ENCODE measurements at regions not wholly inside any gene's neighbourhood (a gene's known extent, or its start where the extent isn't known, plus 50 kb on each side); places are given as distances from the start of the nearest gene placed in this dataset.

DNA sequence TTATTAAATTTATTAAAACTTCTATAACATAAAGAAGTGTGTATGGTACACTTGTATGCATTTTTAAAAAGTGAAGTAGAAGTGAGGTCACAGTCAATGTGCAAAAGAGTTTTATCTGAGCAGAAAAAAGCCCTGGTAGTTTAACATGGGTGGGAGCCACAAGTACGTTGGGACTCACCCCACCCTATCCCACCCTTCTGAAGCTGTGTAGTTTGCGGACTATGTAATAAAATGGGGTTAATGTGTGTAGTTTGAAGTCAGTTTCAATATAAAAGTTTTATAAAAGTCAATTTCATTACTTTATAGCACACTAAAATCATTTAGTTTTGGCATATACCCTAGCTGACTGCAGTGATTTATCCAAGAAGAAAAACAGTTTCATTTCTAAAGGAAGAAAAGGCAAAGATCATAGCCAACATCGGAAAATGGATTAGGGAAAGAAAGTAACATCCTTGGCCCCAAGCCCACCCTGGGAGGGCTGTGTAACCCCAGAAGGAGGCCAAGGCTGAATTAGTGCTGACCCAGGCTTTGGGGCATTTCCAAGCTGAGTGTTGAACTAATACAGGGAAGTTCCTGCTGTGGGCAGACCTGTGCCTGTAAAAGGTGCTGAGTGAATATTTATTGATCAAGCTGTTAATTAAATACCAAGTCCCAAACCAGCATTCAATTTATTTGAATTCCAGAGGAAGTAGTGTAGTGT lies 398.6 kb upstream of the ADAMTSL1 start:
- peak; percentile 43 to 50 for DNase-seq
- no peaks in the 10 kb centered on the region for H3K9me3 ChIP-seq
- H3K4me3 ChIP-seq, result no peak overlapping the region
- TF ChIP-seq, protein P1, sequence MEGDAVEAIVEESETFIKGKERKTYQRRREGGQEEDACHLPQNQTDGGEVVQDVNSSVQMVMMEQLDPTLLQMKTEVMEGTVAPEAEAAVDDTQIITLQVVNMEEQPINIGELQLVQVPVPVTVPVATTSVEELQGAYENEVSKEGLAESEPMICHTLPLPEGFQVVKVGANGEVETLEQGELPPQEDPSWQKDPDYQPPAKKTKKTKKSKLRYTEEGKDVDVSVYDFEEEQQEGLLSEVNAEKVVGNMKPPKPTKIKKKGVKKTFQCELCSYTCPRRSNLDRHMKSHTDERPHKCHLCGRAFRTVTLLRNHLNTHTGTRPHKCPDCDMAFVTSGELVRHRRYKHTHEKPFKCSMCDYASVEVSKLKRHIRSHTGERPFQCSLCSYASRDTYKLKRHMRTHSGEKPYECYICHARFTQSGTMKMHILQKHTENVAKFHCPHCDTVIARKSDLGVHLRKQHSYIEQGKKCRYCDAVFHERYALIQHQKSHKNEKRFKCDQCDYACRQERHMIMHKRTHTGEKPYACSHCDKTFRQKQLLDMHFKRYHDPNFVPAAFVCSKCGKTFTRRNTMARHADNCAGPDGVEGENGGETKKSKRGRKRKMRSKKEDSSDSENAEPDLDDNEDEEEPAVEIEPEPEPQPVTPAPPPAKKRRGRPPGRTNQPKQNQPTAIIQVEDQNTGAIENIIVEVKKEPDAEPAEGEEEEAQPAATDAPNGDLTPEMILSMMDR (IDR thresholded peaks at IDR 0.05), result no peak
- no peaks in the 10 kb centered on the region for H3K4me1 ChIP-seq
- no peaks in the 10 kb centered on the region for H3K36me3 ChIP-seq
- no peaks in the 10 kb centered on the region for H3K27me3 ChIP-seq
- peak overlapping the region; percentile 76 to 78 for H3K27ac ChIP-seq
- intact Hi-C loops (cut with DNase I; ENCODE audit: low total_unique reads), result no loop called here

DNA sequence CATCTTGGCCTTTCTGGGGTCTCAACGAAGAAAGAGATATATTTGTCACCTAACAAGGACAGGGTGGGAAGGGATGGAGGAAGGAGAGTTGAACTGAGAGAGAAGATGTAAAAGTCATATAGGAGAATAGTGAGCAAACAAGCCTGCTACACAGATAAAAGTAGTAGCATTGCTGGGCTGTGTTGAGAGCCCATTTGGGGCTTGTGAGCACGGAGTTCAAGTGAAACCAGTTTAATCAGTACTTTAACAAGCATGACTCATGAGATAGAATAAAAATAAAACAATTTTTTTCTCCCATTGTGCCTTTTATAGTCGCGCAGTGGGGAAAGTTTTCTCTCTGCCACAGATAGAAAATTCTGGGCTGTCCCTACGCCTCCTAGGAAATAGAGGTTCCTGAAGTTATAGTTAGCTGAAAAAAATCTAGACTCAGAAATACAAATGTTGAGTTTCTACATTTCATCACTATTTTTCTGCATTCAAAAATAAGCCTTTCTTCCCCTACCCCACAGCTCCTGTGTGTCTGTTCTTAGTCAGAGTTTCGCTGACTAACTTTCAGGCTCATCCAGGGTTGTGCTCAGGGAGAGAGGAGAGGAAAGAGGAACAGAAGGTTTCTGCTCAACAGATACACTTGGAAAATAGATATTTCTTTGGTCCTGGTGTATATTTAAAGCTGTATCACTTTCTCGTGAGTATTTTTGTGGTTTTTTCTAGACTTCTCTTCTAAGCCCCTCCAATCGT lies 395.8 kb upstream of the ADAMTSL1 start:
- H3K36me3 ChIP-seq, result no peaks in the 10 kb centered on the region
- H3K4me1 ChIP-seq, result no peaks in the 10 kb centered on the region
- H3K27me3 ChIP-seq, result no peaks in the 10 kb centered on the region
- no peak for TF ChIP-seq POLR2A (IDR thresholded peaks at IDR 0.05)
- TF ChIP-seq, protein P1 (IDR thresholded peaks at IDR 0.05), result no peak
- no peak for DNase-seq
- no peak overlapping the region for H3K4me3 ChIP-seq
- intact Hi-C loops (cut with DNase I; ENCODE audit: low total_unique reads), result no loop called here
- no peaks in the 10 kb centered on the region for H3K9me3 ChIP-seq
- H3K27ac ChIP-seq, result peak overlapping the region; percentile 76 to 78

DNA sequence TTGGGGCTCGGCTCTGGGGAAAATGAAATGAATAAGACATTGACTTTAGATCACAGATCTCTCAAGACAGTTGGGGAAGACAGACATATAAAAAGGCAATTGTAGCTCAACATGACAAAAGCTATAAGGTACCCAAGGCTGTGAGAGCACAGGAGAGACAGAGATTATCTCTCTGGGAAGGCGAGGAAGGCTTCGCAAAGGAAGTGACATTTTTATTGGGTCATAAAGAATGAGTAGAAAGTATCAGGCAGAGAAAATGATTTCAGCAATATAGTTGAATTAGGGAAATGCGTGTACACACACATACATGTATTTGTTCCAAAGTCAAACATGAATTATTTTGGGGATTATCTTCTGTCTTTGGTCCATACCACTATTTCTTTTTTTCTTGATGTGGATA lies 381.8 kb upstream of the ADAMTSL1 start:
- H3K9me3 ChIP-seq, result no peaks in the 10 kb centered on the region
- DNase-seq, result no peak
- intact Hi-C loops (cut with DNase I; ENCODE audit: low total_unique reads), result no loop called here
- no peak overlapping the region for H3K27ac ChIP-seq
- H3K4me3 ChIP-seq, result no peak overlapping the region
- no peaks in the 10 kb centered on the region for H3K36me3 ChIP-seq
- no peak for TF ChIP-seq POLR2A (IDR thresholded peaks at IDR 0.05)
- TF ChIP-seq, protein P1 (IDR thresholded peaks at IDR 0.05), result no peak
- H3K4me1 ChIP-seq, result no peaks in the 10 kb centered on the region
- H3K27me3 ChIP-seq, result no peaks in the 10 kb centered on the region

DNA sequence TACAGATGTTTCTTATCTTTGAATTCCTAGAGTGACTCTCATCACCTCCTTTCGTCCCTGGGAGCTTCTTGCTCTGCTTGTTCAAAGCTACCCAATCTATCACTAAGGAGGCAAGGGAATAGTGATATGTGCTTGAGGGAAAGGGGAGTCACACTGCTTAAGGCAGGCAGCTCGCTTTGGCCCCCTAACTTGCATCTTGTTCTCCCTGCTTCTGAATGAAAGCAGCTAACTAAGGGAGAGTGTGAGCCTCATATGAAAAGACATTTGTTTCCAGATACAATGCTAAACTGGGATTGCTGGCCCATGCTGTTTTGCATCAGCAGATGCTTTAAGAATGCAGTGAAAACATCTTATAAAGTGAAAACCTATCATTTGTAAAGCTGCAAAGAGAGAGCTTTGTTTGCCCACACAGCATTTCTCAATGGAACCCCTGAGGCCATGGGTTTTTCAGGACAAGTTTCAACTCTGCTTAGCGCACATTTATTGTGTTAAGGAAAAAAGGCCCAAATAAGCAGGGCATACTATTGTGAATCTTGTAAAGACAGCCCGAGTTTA lies 367.9 kb upstream of the ADAMTSL1 start:
- Histone ChIP-seq H3K4me1 (no peaks in the 10 kb centered on the region), H3K9me3 (no peaks in the 10 kb centered on the region), H3K27me3 (no peaks in the 10 kb centered on the region), H3K4me3 (no peak overlapping the region), H3K36me3 (no peaks in the 10 kb centered on the region), H3K27ac (no peak overlapping the region)
- intact Hi-C loops (cut with DNase I; ENCODE audit: low total_unique reads), result no loop called here
- DNase-seq, result no peak
- TF ChIP-seq, protein P1 (IDR thresholded peaks at IDR 0.05), result no peak
- no peak for TF ChIP-seq POLR2A (IDR thresholded peaks at IDR 0.05)

DNA sequence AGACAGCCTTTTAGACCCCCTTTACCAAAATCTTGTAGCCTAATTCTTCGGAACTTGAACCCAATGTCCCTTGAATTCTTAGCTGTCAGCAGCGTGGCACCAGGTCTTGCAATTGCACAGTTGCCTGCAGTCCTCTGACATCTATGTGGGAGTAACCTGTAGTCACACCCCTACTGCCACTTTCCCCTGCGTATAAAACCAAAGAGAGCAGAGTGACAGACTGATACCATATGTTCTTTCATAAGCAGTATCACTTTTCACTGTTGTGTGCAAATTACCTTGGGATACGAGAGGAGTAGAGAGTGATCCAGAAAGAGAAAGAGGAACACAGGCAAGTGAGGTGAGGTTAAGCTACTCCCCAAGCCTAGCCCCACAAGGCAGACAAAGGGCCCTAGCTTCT lies 364.3 kb upstream of the ADAMTSL1 start:
- TF ChIP-seq POLR2A (IDR thresholded peaks at IDR 0.05), result no peak
- TF ChIP-seq, protein P1 (IDR thresholded peaks at IDR 0.05), result no peak
- no peaks in the 10 kb centered on the region for H3K9me3 ChIP-seq
- H3K27me3 ChIP-seq, result no peaks in the 10 kb centered on the region
- H3K36me3 ChIP-seq, result no peaks in the 10 kb centered on the region
- no peak overlapping the region for H3K4me3 ChIP-seq
- intact Hi-C loops (cut with DNase I; ENCODE audit: low total_unique reads), result no loop called here
- H3K4me1 ChIP-seq, result no peaks in the 10 kb centered on the region
- no peak overlapping the region for H3K27ac ChIP-seq
- DNase-seq, result no peak

All from uterus (tissue), 3 donors.